ENCODE measurements at regions not wholly inside any gene's neighbourhood (a gene's known extent, or its start where the extent isn't known, plus 50 kb on each side); places are given as distances from the start of the nearest gene placed in this dataset.
"Not testable (repeated sequence)": the region's sequence is repeated elsewhere in the genome, so short reads cannot be mapped to it uniquely, and the experiment has no call there.

DNA sequence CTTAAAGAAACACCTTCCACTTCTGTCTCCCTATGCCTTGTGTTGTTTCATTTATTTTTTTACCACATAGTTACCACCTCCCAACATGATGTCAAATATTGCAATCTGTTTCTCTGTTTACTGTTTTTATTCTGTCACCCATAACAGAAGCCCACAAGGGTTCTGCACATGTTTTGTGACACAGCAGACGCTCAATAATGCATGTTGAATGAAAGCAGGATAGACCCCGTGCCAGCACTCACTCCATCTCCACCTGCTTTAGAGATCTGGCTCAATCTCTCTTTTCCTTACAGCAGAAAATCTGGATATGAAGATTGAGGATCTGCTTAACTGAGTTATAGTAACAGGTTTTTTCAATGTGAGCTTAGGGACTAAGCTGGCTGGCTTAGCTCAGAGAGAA lies 116.8 kb upstream of the NUDT10 start:
- H3K4me3 ChIP-seq (ENCODE audit: low read depth, low read length): no peak overlapping the region
- TF ChIP-seq CTCF (IDR thresholded peaks at IDR 0.05; ENCODE audit: borderline replicate concordance, insufficient read depth, low read depth, low read length): no peak

DNA sequence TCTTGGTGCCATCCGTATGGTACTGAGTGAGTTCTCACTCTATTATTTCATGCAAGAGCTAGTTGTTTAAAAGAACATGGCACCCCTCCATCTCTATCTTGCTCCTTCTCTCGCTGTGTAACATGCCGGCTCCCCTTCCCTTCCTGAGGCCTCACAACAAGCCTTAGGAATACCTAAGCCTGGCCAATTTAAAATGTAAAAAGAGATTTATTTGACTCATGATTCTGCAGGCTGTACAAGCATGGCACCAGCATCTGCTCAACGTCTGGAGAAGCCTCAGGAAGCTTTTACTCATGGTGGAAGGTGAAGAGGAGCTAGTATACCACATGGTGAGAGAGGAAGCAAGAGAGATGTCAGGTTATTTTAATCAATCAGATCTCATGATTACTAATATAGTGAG lies 90.4 kb upstream of the NUDT10 start:
- H3K4me3 ChIP-seq (ENCODE audit: low read depth, low read length): no peak overlapping the region
- TF ChIP-seq CTCF (IDR thresholded peaks at IDR 0.05; ENCODE audit: borderline replicate concordance, insufficient read depth, low read depth, low read length): no peak

- TF ChIP-seq CTCF (IDR thresholded peaks at IDR 0.05; ENCODE audit: borderline replicate concordance, insufficient read depth, low read depth, low read length): no peak
- H3K4me3 ChIP-seq (ENCODE audit: low read depth, low read length): no peak overlapping the region
These were observed 75.1 kb upstream of the NUDT10 start for GRCh38 chrX:51257490-51257889.

DNA sequence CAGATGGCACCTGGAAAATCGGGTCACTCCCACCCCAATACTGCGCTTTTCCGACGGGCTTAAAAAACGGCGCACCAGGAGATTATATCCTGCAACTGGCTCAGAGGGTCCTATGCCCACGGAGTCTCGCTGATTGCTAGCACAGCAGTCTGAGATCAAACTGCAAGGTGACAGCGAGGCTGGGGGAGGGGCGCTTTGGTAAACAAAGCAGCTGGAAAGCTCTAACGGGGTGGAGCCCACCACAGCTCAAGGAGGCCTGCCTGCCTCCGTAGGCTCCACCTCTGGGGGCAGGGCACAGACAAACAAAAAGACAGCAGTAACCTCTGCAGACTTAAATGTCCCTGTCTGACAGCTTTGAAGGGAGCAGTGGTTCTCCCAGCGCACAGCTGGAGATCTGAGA lies 70.4 kb upstream of the NUDT10 start:
- H3K4me3 ChIP-seq (ENCODE audit: low read depth, low read length): not testable (repeated sequence)

- H3K4me3 ChIP-seq (ENCODE audit: low read depth, low read length): no peak overlapping the region
- no peak for TF ChIP-seq CTCF (IDR thresholded peaks at IDR 0.05; ENCODE audit: borderline replicate concordance, insufficient read depth, low read depth, low read length)
These were observed 60.0 kb upstream of the NUDT10 start for GRCh38 chrX:51272638-51273037.

GRCh38 chrX:51281758-51282318 lies 50.8 kb upstream of the NUDT10 start:
- no peak for TF ChIP-seq CTCF (IDR thresholded peaks at IDR 0.05; ENCODE audit: borderline replicate concordance, insufficient read depth, low read depth, low read length)
- H3K4me3 ChIP-seq (ENCODE audit: low read depth, low read length): no peak overlapping the region
